ENCODE measurements at regions not wholly inside any gene's neighbourhood (a gene's known extent, or its start where the extent isn't known, plus 50 kb on each side); places are given as distances from the start of the nearest gene placed in this dataset.

DNA sequence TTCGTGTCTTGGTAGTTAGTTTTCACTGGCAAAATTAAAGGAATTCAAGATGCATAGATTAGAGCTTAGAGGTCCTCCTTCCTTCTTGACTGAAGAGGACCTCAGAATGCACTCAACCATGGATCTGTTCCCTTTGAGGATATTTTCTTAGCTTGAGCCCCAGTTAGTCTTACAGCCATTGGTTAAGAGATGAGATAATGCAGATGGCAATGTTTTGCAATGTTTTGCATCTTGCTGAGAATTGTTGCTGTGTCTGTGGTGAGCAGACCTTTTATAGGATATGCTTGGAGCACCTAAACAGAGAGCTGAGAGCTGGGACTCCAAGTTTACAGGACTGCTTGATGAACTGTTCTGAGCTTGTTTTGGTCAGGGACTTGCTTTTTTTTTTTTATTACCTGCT lies 107.5 kb downstream of the TMEM170B start:
- TF ChIP-seq, protein P1, sequence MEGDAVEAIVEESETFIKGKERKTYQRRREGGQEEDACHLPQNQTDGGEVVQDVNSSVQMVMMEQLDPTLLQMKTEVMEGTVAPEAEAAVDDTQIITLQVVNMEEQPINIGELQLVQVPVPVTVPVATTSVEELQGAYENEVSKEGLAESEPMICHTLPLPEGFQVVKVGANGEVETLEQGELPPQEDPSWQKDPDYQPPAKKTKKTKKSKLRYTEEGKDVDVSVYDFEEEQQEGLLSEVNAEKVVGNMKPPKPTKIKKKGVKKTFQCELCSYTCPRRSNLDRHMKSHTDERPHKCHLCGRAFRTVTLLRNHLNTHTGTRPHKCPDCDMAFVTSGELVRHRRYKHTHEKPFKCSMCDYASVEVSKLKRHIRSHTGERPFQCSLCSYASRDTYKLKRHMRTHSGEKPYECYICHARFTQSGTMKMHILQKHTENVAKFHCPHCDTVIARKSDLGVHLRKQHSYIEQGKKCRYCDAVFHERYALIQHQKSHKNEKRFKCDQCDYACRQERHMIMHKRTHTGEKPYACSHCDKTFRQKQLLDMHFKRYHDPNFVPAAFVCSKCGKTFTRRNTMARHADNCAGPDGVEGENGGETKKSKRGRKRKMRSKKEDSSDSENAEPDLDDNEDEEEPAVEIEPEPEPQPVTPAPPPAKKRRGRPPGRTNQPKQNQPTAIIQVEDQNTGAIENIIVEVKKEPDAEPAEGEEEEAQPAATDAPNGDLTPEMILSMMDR (IDR thresholded peaks at IDR 0.05), result no peak
- no peak for TF ChIP-seq POLR2A (IDR thresholded peaks at IDR 0.05)
- TF ChIP-seq POLR2AphosphoS5 (IDR thresholded peaks at IDR 0.05), result no peak
- no peak for TF ChIP-seq EP300 (IDR thresholded peaks at IDR 0.05)

All from gastroesophageal sphincter (tissue), 3 donors.